ENCODE measurements at regions not wholly inside any gene's neighbourhood (a gene's known extent, or its start where the extent isn't known, plus 50 kb on each side); places are given as distances from the start of the nearest gene placed in this dataset.

- no peak for ATAC-seq
- TF ChIP-seq CREB5 (CRISPR knock-in tag; IDR thresholded peaks at IDR 0.05; ENCODE audit: low read depth): no peak
- TF ChIP-seq, protein P1, sequence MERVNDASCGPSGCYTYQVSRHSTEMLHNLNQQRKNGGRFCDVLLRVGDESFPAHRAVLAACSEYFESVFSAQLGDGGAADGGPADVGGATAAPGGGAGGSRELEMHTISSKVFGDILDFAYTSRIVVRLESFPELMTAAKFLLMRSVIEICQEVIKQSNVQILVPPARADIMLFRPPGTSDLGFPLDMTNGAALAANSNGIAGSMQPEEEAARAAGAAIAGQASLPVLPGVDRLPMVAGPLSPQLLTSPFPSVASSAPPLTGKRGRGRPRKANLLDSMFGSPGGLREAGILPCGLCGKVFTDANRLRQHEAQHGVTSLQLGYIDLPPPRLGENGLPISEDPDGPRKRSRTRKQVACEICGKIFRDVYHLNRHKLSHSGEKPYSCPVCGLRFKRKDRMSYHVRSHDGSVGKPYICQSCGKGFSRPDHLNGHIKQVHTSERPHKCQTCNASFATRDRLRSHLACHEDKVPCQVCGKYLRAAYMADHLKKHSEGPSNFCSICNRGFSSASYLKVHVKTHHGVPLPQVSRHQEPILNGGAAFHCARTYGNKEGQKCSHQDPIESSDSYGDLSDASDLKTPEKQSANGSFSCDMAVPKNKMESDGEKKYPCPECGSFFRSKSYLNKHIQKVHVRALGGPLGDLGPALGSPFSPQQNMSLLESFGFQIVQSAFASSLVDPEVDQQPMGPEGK (CRISPR knock-in tag; IDR thresholded peaks at IDR 0.05; ENCODE audit: borderline replicate concordance): no peak
- no peak for TF ChIP-seq SNAI2 (CRISPR knock-in tag; IDR thresholded peaks at IDR 0.05)
- TF ChIP-seq, protein P2, sequence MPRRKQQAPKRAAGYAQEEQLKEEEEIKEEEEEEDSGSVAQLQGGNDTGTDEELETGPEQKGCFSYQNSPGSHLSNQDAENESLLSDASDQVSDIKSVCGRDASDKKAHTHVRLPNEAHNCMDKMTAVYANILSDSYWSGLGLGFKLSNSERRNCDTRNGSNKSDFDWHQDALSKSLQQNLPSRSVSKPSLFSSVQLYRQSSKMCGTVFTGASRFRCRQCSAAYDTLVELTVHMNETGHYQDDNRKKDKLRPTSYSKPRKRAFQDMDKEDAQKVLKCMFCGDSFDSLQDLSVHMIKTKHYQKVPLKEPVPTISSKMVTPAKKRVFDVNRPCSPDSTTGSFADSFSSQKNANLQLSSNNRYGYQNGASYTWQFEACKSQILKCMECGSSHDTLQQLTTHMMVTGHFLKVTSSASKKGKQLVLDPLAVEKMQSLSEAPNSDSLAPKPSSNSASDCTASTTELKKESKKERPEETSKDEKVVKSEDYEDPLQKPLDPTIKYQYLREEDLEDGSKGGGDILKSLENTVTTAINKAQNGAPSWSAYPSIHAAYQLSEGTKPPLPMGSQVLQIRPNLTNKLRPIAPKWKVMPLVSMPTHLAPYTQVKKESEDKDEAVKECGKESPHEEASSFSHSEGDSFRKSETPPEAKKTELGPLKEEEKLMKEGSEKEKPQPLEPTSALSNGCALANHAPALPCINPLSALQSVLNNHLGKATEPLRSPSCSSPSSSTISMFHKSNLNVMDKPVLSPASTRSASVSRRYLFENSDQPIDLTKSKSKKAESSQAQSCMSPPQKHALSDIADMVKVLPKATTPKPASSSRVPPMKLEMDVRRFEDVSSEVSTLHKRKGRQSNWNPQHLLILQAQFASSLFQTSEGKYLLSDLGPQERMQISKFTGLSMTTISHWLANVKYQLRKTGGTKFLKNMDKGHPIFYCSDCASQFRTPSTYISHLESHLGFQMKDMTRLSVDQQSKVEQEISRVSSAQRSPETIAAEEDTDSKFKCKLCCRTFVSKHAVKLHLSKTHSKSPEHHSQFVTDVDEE (CRISPR knock-in tag; IDR thresholded peaks at IDR 0.05): no peak
- no peak for TF ChIP-seq ZNF8 (CRISPR knock-in tag; IDR thresholded peaks at IDR 0.05)
- TF ChIP-seq BACH2 (CRISPR knock-in tag; IDR thresholded peaks at IDR 0.05; ENCODE audit: borderline replicate concordance): no peak
- TF ChIP-seq ZFP3 (CRISPR knock-in tag; IDR thresholded peaks at IDR 0.05): no peak
- no peak for TF ChIP-seq GLIS3 (CRISPR knock-in tag; IDR thresholded peaks at IDR 0.05)
- TF ChIP-seq ZC3H10 (CRISPR knock-in tag; IDR thresholded peaks at IDR 0.05): no peak
- TF ChIP-seq ESRRG (CRISPR knock-in tag; IDR thresholded peaks at IDR 0.05): no peak
- TF ChIP-seq OSR1 (CRISPR knock-in tag; IDR thresholded peaks at IDR 0.05): no peak
- TF ChIP-seq, protein P3, sequence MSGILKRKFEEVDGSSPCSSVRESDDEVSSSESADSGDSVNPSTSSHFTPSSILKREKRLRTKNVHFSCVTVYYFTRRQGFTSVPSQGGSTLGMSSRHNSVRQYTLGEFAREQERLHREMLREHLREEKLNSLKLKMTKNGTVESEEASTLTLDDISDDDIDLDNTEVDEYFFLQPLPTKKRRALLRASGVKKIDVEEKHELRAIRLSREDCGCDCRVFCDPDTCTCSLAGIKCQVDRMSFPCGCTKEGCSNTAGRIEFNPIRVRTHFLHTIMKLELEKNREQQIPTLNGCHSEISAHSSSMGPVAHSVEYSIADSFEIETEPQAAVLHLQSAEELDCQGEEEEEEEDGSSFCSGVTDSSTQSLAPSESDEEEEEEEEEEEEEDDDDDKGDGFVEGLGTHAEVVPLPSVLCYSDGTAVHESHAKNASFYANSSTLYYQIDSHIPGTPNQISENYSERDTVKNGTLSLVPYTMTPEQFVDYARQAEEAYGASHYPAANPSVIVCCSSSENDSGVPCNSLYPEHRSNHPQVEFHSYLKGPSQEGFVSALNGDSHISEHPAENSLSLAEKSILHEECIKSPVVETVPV (CRISPR knock-in tag; IDR thresholded peaks at IDR 0.05): no peak
- TF ChIP-seq PPARA (CRISPR knock-in tag; IDR thresholded peaks at IDR 0.05; ENCODE audit: borderline replicate concordance): no peak
- no peak for TF ChIP-seq ISL1 (CRISPR knock-in tag; IDR thresholded peaks at IDR 0.05)
- no peak for TF ChIP-seq ZFP30 (CRISPR knock-in tag; IDR thresholded peaks at IDR 0.05)
- TF ChIP-seq, protein P4, sequence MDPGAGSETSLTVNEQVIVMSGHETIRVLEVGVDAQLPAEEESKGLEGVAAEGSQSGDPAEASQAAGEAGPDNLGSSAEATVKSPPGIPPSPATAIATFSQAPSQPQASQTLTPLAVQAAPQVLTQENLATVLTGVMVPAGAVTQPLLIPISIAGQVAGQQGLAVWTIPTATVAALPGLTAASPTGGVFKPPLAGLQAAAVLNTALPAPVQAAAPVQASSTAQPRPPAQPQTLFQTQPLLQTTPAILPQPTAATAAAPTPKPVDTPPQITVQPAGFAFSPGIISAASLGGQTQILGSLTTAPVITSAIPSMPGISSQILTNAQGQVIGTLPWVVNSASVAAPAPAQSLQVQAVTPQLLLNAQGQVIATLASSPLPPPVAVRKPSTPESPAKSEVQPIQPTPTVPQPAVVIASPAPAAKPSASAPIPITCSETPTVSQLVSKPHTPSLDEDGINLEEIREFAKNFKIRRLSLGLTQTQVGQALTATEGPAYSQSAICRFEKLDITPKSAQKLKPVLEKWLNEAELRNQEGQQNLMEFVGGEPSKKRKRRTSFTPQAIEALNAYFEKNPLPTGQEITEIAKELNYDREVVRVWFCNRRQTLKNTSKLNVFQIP (CRISPR knock-in tag; IDR thresholded peaks at IDR 0.05; ENCODE audit: borderline replicate concordance, low read depth): no peak
Observed at GRCh38 chr4:66331761-66332160, 661.5 kb upstream of the EPHA5 start.

GRCh38 chr4:66330125-66330524 is 659.8 kb upstream of the EPHA5 start:
- no peak for ATAC-seq
- no peak for TF ChIP-seq OSR1 (CRISPR knock-in tag; IDR thresholded peaks at IDR 0.05)
- TF ChIP-seq ESRRG (CRISPR knock-in tag; IDR thresholded peaks at IDR 0.05): no peak
- no peak for TF ChIP-seq TOX (CRISPR knock-in tag; IDR thresholded peaks at IDR 0.05; ENCODE audit: borderline replicate concordance)

DNA sequence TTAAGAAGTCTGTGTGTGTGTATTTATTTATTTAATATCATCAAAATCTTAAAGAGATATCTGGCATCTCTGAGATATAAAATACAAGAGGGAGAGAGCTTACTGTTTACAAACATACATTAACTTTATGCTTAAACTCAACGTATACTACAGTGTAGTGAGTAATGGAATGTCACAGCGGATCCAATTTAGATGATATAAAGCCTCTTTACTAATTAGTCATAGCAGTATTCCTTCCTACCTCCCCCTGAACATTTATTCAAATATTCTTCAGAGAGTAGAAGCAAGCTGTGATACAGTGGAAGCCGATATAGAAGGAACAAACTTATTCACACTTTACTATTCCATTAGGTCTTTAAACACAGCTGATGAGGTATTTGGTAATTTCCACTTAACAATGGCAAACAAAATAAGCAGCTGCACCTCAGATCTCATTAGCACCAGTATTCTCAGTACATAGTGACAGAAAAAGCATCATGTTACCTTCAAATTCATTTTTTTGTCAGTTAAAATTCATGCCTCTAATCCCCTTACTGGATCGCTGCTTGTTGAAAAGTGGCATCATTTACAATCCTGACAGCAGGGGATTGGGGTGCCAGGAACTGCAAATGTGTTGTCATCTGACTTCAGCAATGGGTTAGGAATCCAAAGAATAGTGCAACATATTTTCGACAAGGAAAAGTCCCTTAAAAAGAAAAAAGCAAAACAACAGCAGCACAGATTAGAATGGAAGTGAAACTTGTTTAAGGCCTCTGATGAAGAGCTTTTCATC is 658.7 kb upstream of the EPHA5 start:
- TF ChIP-seq ZNF8 (CRISPR knock-in tag; IDR thresholded peaks at IDR 0.05) (no peak), ZC3H10 (CRISPR knock-in tag; IDR thresholded peaks at IDR 0.05) (no peak), RARB (CRISPR knock-in tag; IDR thresholded peaks at IDR 0.05) (no peak), PPARA (CRISPR knock-in tag; IDR thresholded peaks at IDR 0.05; ENCODE audit: borderline replicate concordance) (no peak), CREB5 (CRISPR knock-in tag; IDR thresholded peaks at IDR 0.05; ENCODE audit: low read depth) (no peak), GLIS3 (CRISPR knock-in tag; IDR thresholded peaks at IDR 0.05) (no peak), OSR1 (CRISPR knock-in tag; IDR thresholded peaks at IDR 0.05) (no peak), ZNF70 (CRISPR knock-in tag; IDR thresholded peaks at IDR 0.05) (no peak), ESRRG (CRISPR knock-in tag; IDR thresholded peaks at IDR 0.05) (no peak)
- TF ChIP-seq, protein P2 (CRISPR knock-in tag; IDR thresholded peaks at IDR 0.05): no peak
- TF ChIP-seq, protein P4 (CRISPR knock-in tag; IDR thresholded peaks at IDR 0.05; ENCODE audit: borderline replicate concordance, low read depth): no peak
- no peak for ATAC-seq
